NCI-H345 (cell line): ENCODE measurements at regions not wholly inside any gene's neighbourhood (a gene's known extent, or its start where the extent isn't known, plus 50 kb on each side); places are given as distances from the start of the nearest gene placed in this dataset.

Experiments used
- DNase-seq: peaks from one replicate; lab custom pipeline; 2025; lab: John Stamatoyannopoulos, UW

- DNase-seq = no peak
Observed at GRCh38 chr5:133829786-133830185, 138.6 kb downstream of the C5orf15 start.

- no peak for DNase-seq
Observed at GRCh38 chr5:133828722-133829121, 139.7 kb downstream of the C5orf15 start.

DNA sequence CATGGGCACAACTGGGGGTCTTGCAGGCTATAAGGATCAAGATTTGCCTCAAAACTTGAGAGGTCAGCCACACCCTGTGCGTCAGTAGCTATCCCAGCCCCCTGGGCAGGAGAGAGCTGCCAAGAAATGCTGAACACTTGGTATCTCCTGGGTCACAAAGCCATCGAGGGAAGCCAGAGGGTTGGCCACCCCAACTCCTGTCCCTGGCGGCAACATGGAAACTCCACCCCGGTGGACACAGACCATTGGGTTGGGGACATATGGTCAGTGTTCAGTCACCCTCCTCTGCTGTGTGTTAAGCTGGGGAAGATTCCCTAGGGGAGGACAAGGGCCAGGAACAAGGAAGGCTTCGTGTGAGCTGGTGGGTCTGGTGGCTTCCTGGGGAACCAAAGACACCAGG, 140.6 kb downstream of the C5orf15 start:
- no peak for DNase-seq

GRCh38 chr5:133827011-133827410, 141.4 kb downstream of the C5orf15 start:
- peak; percentile 85 for DNase-seq

- no peak for DNase-seq
Observed at GRCh38 chr5:133825631-133826289, 142.7 kb downstream of the C5orf15 start.

DNA sequence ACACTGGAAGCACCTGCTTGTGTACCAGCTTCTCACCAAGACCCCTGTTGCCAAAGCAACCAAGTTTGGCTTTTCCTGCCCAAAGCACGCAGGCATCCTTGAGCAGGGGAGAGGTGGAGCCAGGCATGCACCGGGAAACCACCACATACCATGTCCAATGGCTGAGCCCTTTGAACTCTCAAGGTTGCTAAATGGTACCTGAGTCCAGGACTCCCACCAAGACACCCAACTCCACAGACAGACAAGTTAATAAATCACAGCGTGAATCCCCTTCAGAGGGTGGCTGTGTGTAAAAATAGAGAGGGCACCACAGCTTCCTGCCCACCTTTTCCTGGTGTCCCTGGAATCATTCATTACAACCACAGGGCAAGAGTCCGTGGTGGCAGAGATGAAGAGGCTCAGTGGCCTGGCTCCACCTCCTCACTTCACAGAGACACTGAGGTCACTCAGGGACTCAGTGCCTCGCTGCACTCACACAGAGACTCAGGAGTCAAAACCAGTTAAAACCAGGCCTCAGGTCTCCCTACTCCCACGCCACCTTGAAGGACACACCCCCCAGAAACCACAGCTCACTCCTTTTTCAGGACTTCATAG, 143.7 kb downstream of the C5orf15 start:
- DNase-seq = no peak

GRCh38 chr5:133821889-133822288, 146.5 kb downstream of the C5orf15 start:
- no peak for DNase-seq

GRCh38 chr5:133821311-133821741, 147.1 kb downstream of the C5orf15 start:
- DNase-seq = no peak

- DNase-seq = no peak
Observed at GRCh38 chr5:133820507-133820906, 147.9 kb downstream of the C5orf15 start.

DNA sequence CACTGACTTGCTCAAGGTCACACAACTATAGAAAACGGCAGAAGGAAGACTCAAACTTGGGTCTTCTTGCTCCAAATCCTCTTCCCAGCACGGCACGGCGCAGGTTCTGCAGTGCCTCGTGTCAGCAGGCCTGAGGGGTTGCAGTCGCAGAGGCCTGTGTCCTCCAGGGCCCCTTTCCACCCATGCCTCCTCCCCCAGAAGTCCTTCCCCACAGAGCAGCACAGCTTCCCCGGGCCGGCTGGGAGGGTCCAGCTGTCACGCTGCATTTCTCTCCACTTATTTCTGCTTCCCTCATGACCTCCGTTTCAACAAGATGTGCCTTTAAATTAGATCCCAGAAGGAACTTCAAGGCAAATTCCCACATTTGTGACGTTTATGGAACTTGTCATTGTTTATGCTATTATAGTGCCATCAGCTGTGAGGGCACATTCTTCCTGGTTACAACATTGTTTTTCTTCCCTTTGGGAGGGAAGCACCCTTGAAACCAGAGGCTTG, 148.4 kb downstream of the C5orf15 start:
- no peak for DNase-seq

GRCh38 chr5:133818869-133819600, 149.4 kb downstream of the C5orf15 start:
- no peak for DNase-seq

DNA sequence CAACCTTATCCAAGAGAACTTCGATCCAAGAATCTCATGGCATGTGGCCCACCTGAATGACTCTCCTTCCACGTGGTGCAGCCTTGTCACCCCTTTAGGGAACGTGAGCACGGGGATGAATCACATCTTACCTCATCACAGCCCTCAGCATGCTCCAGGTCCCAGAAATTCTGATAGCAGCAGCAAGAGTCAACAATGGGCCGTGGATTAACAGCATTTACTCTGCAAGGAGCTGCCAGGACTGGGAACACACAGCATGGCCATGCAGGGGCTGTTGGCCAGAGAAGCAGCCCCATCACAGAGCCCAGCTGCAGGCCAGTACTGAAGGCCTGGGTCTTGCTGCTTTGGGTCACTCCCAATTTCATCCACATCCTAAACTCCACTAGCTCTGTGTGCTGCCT, 150.4 kb downstream of the C5orf15 start:
- DNase-seq = no peak

- DNase-seq = no peak
Observed at GRCh38 chr5:133817456-133817855, 151.0 kb downstream of the C5orf15 start.

DNA sequence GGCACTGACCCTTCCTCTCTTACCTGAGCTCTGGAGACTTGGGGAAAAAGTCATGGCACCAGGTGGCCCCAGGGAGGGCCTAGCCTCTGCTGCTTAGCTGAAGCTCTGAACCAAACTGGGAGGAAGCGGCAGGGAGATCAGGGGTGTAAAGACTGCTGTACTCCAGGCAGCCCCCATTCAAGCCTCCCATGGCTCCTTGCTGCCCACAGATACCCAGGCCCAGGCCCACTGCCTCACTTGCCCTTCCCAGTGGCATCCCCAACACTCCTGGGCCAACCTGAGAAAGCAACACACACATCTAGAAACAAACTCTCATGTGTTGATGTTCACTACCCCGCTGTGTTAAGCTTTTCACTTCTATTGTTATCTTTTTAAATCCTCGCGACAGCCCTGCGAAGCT, 151.6 kb downstream of the C5orf15 start:
- DNase-seq = no peak

DNA sequence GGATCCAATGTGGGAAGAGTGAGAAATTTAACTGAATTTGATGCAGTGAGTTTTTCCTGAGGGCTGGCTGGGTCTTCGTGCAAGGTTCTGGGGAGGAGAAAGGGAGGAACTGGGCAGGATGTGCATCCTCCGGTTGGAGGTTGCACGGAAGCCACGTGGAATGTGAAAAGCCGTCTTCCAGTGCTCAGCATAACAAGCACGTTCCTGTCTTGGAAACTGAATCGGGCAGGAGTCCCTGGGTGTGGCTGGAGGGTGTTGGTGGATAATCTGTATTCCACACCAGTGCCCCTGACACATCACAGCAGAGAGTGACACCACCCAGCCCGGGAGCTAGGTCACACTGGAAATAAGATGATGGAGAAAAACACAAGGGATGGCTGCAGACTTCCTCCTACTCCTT, 154.3 kb downstream of the C5orf15 start:
- DNase-seq = no peak

DNA sequence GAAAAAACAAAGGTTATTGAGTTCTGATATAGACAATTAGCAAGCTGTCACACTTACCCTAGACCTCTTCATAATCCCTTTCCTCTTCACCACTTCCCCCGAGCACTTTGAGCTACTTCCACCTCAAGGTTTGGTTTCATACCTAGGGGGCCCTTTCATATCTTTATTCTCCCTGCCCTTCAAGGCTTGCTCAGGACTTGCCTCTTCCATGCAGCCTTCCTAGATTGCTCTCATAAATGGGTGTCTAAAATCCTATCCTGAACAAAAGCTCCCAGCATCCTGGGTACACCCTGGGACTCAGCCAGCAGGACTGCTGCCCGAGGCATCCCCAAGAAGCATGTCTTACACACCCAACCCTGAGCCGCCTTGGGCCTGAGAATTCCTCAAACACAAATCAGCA, 157.3 kb downstream of the C5orf15 start:
- no peak for DNase-seq

DNA sequence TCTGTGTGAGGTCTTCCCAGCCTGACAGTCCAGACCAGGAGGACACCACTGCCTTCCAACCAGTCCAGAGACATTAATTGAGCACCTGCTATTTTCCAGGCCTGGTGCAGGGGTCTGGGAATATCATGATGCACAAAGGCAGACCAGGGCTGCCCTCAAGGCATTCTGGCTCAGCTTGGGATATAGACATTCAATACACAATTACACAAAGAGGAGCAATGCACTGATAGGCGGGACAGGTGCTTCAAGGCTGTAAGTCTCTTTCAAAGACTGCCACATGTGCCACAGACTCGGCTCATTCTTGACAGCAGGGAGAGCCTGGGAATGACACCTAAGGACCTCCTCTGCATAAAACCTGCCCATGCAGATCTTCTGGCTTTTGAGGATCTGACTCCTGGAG, 158.6 kb downstream of the C5orf15 start:
- no peak for DNase-seq

DNA sequence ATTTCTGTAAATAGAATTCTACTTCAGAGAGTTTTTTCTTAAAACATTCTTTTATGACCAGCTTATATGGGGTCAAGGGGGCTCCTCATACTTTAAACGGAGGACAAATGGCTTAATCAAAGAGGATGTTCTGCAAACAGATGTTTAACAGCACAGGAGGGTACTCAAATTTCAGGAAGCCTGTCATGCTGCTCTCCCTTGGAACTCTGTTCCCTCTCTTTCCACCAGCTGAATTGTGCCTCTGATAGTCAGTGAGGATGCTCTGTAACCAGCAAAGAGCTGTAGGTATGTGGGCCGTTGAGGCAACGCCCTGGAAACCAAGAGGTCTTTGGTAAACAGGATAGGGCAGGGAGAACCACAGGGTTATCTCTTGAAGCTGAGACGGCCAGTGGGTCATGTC, 161.1 kb downstream of the C5orf15 start:
- DNase-seq = peak; percentile 64

GRCh38 chr5:133806847-133807246, 161.6 kb downstream of the C5orf15 start:
- DNase-seq = peak; percentile 82

DNA sequence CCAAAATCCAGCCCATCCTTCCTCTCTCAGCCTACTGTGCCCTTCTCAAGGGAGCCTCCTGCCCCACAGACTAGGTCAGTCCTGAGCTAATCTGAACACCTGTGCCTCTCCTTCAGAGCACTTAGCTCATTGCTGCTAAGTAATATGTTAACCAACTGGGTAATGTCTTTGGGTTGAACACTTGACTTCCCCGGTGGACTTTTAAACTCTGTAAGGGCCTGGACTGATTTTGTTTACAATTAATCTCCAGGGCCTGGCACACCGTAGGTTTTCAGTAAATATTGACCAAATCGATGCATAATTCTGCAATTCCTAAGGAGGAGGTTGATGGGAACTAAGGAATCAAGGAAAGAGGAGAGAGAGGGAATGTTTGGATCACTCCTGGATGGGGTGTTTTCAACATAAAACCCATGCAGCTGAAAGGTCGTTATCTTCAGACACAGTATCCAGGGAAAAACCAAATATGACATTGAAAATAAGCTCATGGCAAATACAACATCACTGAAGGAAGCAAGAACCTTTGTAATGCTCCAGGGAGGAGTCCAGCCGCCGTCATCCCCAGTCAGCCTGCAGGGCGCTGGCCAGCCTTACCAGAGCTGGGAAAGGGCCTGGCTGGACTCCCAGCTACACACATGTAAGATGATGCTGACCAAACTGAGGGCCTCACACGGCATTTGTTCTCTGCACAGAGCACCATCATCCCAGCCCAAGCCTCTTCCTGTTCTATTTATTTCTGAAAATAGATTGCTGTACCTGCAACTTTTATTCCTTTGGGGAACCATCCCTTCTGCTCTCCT, 166.3 kb downstream of the C5orf15 start:
- no peak for DNase-seq

- no peak for DNase-seq
Observed at GRCh38 chr5:133801431-133801830, 167.0 kb downstream of the C5orf15 start.

GRCh38 chr5:133799571-133800237, 168.7 kb downstream of the C5orf15 start:
- DNase-seq = no peak
